MM.1S (cell line): ENCODE measurements at regions not wholly inside any gene's neighbourhood (a gene's known extent, or its start where the extent isn't known, plus 50 kb on each side); places are given as distances from the start of the nearest gene placed in this dataset.

Experiments
- DNase-seq: peaks from one replicate; pipeline ENCODE4 v3.0.0-alpha.2; 2015
- H2AFZ ChIP-seq: fragments of 300-600 bp; sonication (generic); 2 replicates; pipeline ENCODE4 v1.6.0; 2016; ENCODE audit warnings: antibody characterized with exemption, low read length
- H3F3A ChIP-seq: fragments of 300-600 bp; sonication (generic); 2 replicates; pipeline ENCODE4 v1.6.1; 2016; ENCODE audit warnings: mild to moderate bottlenecking, antibody characterized with exemption, low read length, moderate library complexity, mixed read lengths; ENCODE audit not compliant: insufficient read depth
- H3K27ac ChIP-seq: fragments of 300-600 bp; sonication (generic); 2 replicates; pipeline ENCODE4 v1.5.1; 2016; ENCODE audit warnings: mild to moderate bottlenecking, low read length
- H3K27me3 ChIP-seq: fragments of 300-600 bp; sonication (generic); replicated peaks from 2 replicates; pipeline ENCODE4 v1.6.0; 2016; ENCODE audit warnings: low read length; ENCODE audit not compliant: insufficient read depth
- H3K36me3 ChIP-seq: fragments of 300-600 bp; sonication (generic); replicated peaks from 2 replicates; pipeline ENCODE4 v1.6.1; 2016; ENCODE audit warnings: mild to moderate bottlenecking, low read length, mixed read lengths; ENCODE audit not compliant: insufficient read depth
- H3K4me1 ChIP-seq: fragments of 300-600 bp; sonication (generic); 2 replicates; pipeline ENCODE4 v1.6.1; 2016; ENCODE audit warnings: low read length, mixed read lengths
- H3K4me2 ChIP-seq: fragments of 300-600 bp; sonication (generic); 2 replicates; pipeline ENCODE4 v1.6.0; 2016; ENCODE audit warnings: low read depth, low read length
- H3K4me3 ChIP-seq: fragments of 300-600 bp; sonication (generic); 2 replicates; pipeline ENCODE4 v1.5.1; 2016; ENCODE audit warnings: low read length, mixed read lengths
- H3K79me2 ChIP-seq: fragments of 300-600 bp; sonication (generic); 2 replicates; pipeline ENCODE4 v1.6.1; 2016; ENCODE audit warnings: mixed run types, low read length, mixed read lengths
- H3K9ac ChIP-seq: fragments of 300-600 bp; sonication (generic); 2 replicates; pipeline ENCODE4 v1.6.1; 2016; ENCODE audit warnings: low read length, mixed read lengths
- H3K9me2 ChIP-seq: fragments of 300-600 bp; sonication (generic); replicated peaks from 2 replicates; pipeline ENCODE4 v1.6.1; 2016; ENCODE audit warnings: mild to moderate bottlenecking, low read length, mixed read lengths; ENCODE audit not compliant: insufficient read depth
- H3K9me3 ChIP-seq: fragments of 300-600 bp; sonication (generic); replicated peaks from 2 replicates; pipeline ENCODE4 v1.6.1; 2016; ENCODE audit warnings: mild to moderate bottlenecking, low read length, mixed read lengths; ENCODE audit not compliant: insufficient read depth
- H4K20me1 ChIP-seq: fragments of 300-600 bp; sonication (generic); 2 replicates; pipeline ENCODE4 v1.6.1; 2016; ENCODE audit warnings: mild to moderate bottlenecking, low read length, moderate library complexity, mixed read lengths; ENCODE audit not compliant: insufficient read depth
- EZH2 ChIP-seq: fragments of 300-600 bp; sonication (generic); optimal IDR thresholded peaks from 2 replicates; pipeline ENCODE3; 2017; ENCODE audit warnings: low read depth, mild to moderate bottlenecking, antibody characterized with exemption, low read length, mixed read lengths
- EZH2phosphoT487 ChIP-seq: fragments of 300-600 bp; sonication (generic); IDR thresholded peaks from 2 replicates; pipeline ENCODE4 v1.6.1; 2018; ENCODE audit warnings: antibody characterized with exemption, low read length
- TF ChIP-seq, protein P1 (sequence below): fragments of 300-600 bp; sonication (generic); IDR thresholded peaks from 2 replicates; pipeline ENCODE4 v1.5.1; 2016; ENCODE audit warnings: antibody characterized with exemption, low read length, mixed read lengths

DNA sequence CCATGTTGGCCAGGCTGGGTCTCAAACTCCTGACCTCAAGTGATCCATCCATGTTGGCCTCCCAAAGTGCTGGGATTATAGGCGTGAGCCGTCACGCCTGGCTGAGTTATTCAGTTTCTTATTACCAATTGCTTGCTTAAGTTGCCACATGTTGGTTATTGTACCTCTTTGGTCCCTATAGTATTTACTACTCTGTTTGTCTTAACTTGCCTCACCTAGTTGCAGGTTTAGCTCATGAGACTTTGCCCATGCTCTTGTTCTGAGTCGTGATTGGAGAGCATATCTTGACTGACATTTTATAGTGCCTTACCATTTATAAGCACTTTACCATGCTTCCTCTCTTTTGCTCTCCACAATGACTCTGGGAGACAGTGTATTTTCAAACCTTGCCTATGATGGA lies 134.2 kb upstream of the HDGFL1 start:
- no peak overlapping the region for H3K27ac ChIP-seq
- H4K20me1 ChIP-seq = no peaks in the 10 kb centered on the region
- DNase-seq = no peak
- no peaks in the 10 kb centered on the region for H3K27me3 ChIP-seq
- no peaks in the 10 kb centered on the region for H3K79me2 ChIP-seq
- no peak overlapping the region for H3K9ac ChIP-seq
- no peaks in the 10 kb centered on the region for H3F3A ChIP-seq
- TF ChIP-seq, protein P1, sequence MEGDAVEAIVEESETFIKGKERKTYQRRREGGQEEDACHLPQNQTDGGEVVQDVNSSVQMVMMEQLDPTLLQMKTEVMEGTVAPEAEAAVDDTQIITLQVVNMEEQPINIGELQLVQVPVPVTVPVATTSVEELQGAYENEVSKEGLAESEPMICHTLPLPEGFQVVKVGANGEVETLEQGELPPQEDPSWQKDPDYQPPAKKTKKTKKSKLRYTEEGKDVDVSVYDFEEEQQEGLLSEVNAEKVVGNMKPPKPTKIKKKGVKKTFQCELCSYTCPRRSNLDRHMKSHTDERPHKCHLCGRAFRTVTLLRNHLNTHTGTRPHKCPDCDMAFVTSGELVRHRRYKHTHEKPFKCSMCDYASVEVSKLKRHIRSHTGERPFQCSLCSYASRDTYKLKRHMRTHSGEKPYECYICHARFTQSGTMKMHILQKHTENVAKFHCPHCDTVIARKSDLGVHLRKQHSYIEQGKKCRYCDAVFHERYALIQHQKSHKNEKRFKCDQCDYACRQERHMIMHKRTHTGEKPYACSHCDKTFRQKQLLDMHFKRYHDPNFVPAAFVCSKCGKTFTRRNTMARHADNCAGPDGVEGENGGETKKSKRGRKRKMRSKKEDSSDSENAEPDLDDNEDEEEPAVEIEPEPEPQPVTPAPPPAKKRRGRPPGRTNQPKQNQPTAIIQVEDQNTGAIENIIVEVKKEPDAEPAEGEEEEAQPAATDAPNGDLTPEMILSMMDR = no peak
- no peak for TF ChIP-seq EZH2phosphoT487
- H3K4me3 ChIP-seq = no peak overlapping the region
- H3K36me3 ChIP-seq = no peaks in the 10 kb centered on the region
- no peaks in the 10 kb centered on the region for H3K9me2 ChIP-seq
- no peaks in the 10 kb centered on the region for H3K4me1 ChIP-seq
- no peaks in the 10 kb centered on the region for H3K9me3 ChIP-seq
- H3K4me2 ChIP-seq = no peak overlapping the region
- H2AFZ ChIP-seq = no peak overlapping the region

DNA sequence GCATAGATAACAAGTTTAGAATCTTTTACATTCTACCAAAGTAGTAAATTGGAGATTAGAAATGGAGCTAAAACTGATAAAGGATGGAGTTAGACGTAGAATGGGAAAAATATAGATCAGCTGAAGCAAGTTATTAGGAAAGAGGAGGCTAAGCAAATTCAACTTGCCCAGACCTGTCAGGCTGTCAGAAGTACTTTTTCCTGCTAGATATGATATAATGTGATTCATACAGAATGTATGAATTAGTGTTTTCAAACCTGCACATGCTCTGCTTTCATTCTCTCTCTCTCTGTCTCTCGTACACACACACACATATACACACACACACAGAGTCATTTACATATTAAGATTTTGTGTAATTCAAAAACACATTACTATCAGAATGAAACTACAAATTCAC lies 133.2 kb upstream of the HDGFL1 start:
- no peaks in the 10 kb centered on the region for H3K9me3 ChIP-seq
- H3K4me1 ChIP-seq = no peaks in the 10 kb centered on the region
- DNase-seq = no peak
- TF ChIP-seq, protein P1 = no peak
- no peak for TF ChIP-seq EZH2phosphoT487
- TF ChIP-seq EZH2 = no peak
- H3K9ac ChIP-seq = no peak overlapping the region
- H3K79me2 ChIP-seq = no peaks in the 10 kb centered on the region
- H4K20me1 ChIP-seq = no peaks in the 10 kb centered on the region
- H3K9me2 ChIP-seq = no peaks in the 10 kb centered on the region
- H2AFZ ChIP-seq = no peak overlapping the region
- no peaks in the 10 kb centered on the region for H3K27me3 ChIP-seq
- no peak overlapping the region for H3K27ac ChIP-seq
- no peak overlapping the region for H3K4me3 ChIP-seq
- no peaks in the 10 kb centered on the region for H3K36me3 ChIP-seq
- H3F3A ChIP-seq = no peaks in the 10 kb centered on the region
- H3K4me2 ChIP-seq = no peak overlapping the region

DNA sequence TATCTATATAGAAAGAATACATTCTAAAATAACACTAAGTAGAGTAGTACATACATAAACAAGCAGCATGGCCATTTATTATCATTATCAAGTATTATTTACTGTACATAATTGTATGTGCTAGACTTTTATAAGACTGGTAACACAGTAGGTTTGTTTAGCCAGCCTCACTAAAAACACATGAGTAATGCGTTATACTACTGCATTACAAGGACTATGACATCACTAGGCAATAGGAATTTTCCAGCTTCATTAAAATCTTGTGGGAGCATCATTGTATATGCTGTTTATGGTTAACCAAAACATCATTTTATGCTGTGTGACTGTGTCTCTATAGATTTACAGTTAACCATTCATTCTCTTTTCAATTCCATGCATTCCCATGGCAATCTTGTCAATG lies 131.7 kb upstream of the HDGFL1 start:
- Histone ChIP-seq H3K27ac (no peak overlapping the region), H3F3A (no peaks in the 10 kb centered on the region), H3K9me3 (no peaks in the 10 kb centered on the region), H3K4me1 (no peaks in the 10 kb centered on the region), H3K4me3 (no peak overlapping the region), H3K36me3 (no peaks in the 10 kb centered on the region), H3K9ac (no peak overlapping the region), H2AFZ (no peak overlapping the region), H3K79me2 (no peaks in the 10 kb centered on the region), H3K4me2 (no peak overlapping the region), H3K27me3 (no peaks in the 10 kb centered on the region), H4K20me1 (no peaks in the 10 kb centered on the region), H3K9me2 (no peaks in the 10 kb centered on the region)
- no peak for TF ChIP-seq EZH2
- TF ChIP-seq, protein P1 = no peak
- no peak for TF ChIP-seq EZH2phosphoT487
- DNase-seq = no peak
